ENCODE measurements at regions not wholly inside any gene's neighbourhood (a gene's known extent, or its start where the extent isn't known, plus 50 kb on each side); places are given as distances from the start of the nearest gene placed in this dataset.

DNA sequence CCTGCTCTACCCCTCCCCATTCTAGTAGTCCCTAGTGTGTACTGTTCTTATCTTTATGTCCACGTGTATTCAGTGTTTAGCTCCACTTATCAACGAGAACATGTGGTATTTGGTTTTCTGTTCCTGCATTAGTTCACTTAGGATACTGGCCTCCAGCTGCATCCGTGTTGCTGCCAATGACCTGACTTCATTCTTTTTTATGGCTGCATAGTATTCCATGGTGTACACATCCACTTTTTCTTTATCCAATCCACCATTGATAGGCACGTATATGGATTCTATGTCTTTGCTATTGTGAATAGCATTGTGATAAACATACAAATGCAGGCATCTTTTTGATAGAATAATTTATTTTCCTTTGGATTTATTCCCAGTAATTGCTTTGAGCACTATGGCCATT lies 327.7 kb downstream of the DUSP6 start:
- TF ChIP-seq GATA2 (IDR thresholded peaks at IDR 0.05; ENCODE audit: low read depth, low read length), result no peak
- no peak for TF ChIP-seq GATA3 (IDR thresholded peaks at IDR 0.05; ENCODE audit: low read depth, low read length)
